ENCODE measurements at regions not wholly inside any gene's neighbourhood (a gene's known extent, or its start where the extent isn't known, plus 50 kb on each side); places are given as distances from the start of the nearest gene placed in this dataset.

DNA sequence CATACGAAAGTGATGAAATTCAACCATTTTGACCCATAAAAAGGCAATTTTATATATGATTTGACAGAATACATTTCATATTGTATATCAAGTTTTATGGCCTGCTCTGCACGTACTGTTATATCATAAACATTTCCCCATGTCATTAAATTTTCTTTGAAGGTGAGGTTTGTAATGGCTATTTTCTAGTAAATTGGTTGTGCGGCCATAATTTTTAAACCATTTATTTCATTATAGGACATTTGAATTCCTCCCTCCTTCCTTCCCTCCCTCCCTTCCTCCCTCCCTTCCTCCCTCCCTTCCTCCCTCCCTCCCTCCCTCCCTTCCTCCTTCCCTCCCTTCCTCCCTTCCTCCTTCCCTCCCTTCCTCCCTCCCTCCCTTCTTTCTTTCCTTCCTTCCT lies 87.4 kb upstream of the AGBL1 start:
- TF ChIP-seq GATA2 (IDR thresholded peaks at IDR 0.05; ENCODE audit: low read depth, low read length) (no peak), GATA3 (IDR thresholded peaks at IDR 0.05; ENCODE audit: low read depth, low read length) (no peak)

DNA sequence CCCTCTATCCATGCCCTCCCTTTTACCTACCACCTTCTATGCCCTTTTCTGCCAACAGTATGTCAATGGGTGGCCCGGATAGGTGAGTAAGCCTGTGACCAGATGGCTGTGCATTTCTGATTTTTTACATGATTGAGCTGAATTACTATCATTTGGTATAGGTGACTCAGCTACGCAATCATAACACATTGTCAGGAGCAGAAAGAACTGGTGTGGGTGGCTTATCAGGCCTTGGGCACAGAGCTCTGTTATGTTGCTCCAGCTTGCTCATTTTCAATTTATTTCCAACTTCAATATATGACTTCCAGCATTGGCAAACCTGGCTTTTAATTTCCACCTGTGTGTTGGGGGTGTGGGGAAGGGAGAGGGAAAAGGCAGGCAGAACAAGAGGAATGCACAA lies 86.6 kb upstream of the AGBL1 start:
- TF ChIP-seq GATA3 (IDR thresholded peaks at IDR 0.05; ENCODE audit: low read depth, low read length) (no peak), GATA2 (IDR thresholded peaks at IDR 0.05; ENCODE audit: low read depth, low read length) (no peak)

DNA sequence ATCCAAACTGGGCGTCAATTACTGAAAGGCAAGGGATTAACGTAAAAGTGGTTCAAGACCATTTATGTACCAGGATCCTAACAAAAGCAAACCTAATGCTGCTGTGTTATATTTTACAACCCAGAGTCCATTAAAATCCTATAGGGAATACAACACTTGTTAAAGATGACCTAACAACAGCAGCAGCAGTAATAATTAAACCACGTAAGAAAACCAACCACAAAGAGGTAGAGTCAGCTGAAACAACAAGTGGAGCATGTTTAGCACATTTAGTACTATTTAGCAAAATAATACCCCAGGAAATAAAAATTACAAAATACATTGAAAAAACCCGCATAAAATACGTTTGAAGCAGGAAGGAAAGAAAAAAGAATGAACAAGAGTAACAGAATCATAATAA lies 82.1 kb upstream of the AGBL1 start:
- TF ChIP-seq GATA3 (IDR thresholded peaks at IDR 0.05; ENCODE audit: low read depth, low read length) (no peak), GATA2 (IDR thresholded peaks at IDR 0.05; ENCODE audit: low read depth, low read length) (no peak)

DNA sequence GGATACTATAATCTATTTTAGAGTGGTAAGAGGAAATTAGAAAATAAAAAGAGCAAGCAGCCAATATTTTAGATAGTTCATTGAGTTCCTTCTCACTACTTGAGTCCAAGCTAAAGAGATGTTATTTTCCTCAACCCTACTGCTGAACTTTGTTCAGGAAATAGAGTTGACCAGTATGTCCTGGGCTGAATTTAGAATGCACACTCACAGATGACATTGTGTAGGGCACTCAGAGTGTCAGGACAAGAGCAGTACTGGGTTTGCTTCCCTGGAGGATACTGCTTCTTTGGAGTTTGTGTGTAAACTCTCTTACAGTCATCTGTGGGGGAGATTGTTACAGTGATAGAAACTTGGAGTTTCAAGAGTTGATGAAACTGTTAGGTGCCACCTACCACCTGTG lies 80.0 kb upstream of the AGBL1 start:
- no peak for TF ChIP-seq GATA3 (IDR thresholded peaks at IDR 0.05; ENCODE audit: low read depth, low read length)
- no peak for TF ChIP-seq GATA2 (IDR thresholded peaks at IDR 0.05; ENCODE audit: low read depth, low read length)

DNA sequence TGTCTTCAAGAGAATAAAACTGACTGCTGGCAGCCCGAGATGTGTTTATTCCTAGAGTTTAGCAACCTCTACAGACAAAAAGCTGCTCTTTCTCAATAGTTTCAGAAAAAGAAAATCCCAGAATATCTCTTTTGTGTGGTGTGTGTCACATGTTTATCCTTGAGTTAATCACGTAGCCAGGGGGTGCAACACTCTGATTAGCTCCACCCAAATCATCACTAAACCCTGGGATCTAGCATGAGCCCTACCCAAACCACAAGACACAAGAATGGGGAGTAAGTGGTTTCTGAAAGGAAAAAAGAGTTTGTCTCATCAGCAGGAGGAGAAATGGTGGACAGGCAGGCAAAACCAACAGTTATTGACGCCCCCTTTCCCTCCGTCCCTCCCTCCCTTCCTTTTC lies 78.5 kb upstream of the AGBL1 start:
- TF ChIP-seq GATA2 (IDR thresholded peaks at IDR 0.05; ENCODE audit: low read depth, low read length) (no peak), GATA3 (IDR thresholded peaks at IDR 0.05; ENCODE audit: low read depth, low read length) (no peak)

DNA sequence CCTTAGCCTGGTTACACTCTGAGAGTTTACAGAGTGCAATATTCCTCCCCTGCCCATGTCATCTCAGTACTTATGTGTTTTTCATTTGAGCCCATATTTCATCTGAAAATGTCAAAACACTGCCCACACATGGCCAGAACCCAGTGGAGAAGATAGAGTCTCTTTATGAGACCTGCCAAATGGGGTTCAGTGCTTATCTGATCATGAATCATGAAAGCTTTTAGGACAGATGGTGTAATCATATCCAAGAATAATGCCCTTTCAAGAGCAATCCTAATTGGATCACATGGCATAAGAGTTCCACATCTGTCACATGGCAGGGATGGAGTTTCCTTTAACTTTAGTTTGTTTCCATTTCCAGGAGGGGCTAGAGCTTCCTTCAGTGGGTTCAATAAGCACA lies 77.2 kb upstream of the AGBL1 start:
- TF ChIP-seq GATA2 (IDR thresholded peaks at IDR 0.05; ENCODE audit: low read depth, low read length) (peak; percentile 82), GATA3 (IDR thresholded peaks at IDR 0.05; ENCODE audit: low read depth, low read length) (peak; percentile 84)

DNA sequence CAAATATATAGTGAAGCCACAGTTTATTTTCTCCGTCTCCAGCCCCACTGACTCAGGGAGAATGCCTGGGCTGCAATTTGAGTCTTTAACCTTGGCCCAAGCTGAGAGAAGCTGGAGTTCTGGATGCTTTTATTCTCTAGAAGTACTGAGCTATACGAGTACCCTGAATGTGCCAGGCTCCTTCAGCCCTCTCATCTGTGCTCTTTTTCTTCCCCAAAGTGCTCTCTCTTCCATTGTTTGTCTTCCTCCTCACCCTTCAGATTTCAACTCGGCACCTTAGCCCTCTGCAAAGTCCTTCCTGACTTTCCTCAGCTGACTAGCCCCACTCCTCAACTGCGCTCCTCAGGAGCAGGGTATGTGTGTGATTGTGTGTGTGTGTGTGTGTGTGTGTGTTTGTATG lies 75.6 kb upstream of the AGBL1 start:
- TF ChIP-seq GATA2 (IDR thresholded peaks at IDR 0.05; ENCODE audit: low read depth, low read length) (no peak), GATA3 (IDR thresholded peaks at IDR 0.05; ENCODE audit: low read depth, low read length) (no peak)

DNA sequence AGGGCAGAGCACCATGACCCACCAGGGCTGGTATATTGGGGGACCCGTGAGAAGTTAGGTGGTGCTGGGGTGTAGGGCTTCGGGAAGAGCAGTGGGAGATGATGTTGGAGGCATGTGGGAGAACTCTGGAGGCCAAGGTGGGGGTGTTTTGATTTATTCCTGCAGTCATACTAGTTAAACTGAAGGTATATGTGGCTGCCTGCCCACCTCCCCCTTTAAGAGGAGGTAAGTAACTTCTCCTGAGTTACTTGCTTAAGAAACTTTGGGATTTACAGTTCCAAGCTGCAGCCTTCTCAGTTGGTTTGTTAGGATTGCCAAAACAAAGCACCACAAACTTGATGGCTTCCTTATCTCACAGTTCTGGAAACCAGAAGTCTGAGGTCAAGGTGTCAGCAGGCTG lies 73.1 kb upstream of the AGBL1 start:
- TF ChIP-seq GATA2 (IDR thresholded peaks at IDR 0.05; ENCODE audit: low read depth, low read length) = no peak
- TF ChIP-seq GATA3 (IDR thresholded peaks at IDR 0.05; ENCODE audit: low read depth, low read length) = no peak

DNA sequence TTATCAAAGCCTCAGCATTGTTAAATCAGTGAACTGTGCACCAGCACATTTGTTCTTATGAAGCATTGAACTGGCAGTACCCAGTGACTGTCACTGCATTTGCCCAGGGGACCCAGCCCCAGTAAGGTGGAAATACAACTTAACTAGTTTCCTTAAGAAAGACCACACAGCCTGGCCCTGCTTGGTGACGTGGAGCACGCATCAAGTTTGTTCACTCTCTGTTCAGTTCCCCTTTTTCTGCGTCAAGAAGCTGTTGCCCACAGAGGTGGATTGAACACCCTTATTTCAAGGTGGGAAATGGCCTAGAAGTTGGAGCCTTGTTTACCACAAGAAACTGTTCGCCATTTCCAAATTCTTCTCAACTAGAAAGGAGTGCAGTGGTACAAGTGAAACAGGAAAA lies 69.9 kb upstream of the AGBL1 start:
- no peak for TF ChIP-seq GATA2 (IDR thresholded peaks at IDR 0.05; ENCODE audit: low read depth, low read length)
- no peak for TF ChIP-seq GATA3 (IDR thresholded peaks at IDR 0.05; ENCODE audit: low read depth, low read length)

DNA sequence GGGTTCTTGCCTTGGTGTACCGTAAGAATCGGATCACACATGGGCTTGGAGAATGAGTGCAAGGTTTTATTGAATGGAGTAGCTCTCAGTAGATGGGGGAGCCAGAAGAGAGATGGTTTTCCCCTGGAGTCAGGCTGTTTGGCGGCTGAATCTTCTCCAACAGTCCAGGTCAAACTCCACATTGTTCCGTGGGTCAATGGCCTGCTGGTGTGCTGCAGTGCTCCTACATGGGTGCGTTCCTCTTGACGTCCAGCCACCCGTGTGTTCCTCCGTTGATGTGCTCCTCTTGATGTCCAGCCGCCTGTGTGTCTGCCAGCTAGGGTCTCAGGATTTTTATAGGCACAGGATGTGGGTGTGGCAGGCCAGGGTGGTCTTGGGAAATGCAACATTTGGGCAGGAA lies 69.3 kb upstream of the AGBL1 start:
- TF ChIP-seq GATA3 (IDR thresholded peaks at IDR 0.05; ENCODE audit: low read depth, low read length) (no peak), GATA2 (IDR thresholded peaks at IDR 0.05; ENCODE audit: low read depth, low read length) (no peak)

DNA sequence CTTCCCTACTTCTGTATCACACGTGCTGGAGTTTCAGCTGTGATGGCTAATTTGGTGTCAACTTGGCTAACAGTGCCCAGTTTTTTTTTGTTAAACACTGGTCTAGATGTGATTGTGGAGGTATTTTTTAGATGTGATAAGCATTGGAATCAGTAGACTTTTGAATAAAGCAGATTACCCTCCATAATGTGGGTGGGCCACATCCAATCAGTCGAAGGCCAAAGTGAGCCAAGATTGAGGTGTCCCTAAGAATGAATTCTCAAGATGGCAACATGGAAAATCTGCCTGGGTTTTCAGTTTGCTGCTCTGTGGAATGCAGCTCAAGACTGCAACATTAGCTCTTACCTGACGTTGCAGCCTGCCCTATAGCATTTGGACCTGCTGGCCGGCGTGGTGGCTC lies 68.8 kb upstream of the AGBL1 start:
- TF ChIP-seq GATA3 (IDR thresholded peaks at IDR 0.05; ENCODE audit: low read depth, low read length) (no peak), GATA2 (IDR thresholded peaks at IDR 0.05; ENCODE audit: low read depth, low read length) (no peak)

DNA sequence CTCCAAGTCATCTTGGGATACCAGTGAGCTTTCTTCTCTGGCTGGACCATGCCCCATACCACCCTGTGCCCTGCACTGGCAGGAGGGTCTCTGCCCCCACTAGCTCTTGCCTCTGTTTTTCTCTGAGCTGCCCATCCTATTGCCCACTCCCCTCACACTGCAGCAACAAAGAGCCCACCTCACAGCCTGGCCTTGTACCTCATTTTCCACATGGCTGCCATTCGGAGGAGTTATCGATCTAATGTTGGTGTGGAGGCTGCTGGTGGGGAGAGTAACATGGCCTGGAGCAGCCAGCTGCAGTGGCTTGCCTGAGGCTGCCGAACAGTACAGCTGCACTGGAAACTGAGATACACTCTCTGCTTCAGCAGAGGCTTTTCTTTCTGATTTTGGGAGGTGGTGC lies 65.7 kb upstream of the AGBL1 start:
- no peak for TF ChIP-seq GATA3 (IDR thresholded peaks at IDR 0.05; ENCODE audit: low read depth, low read length)
- TF ChIP-seq GATA2 (IDR thresholded peaks at IDR 0.05; ENCODE audit: low read depth, low read length) = no peak

DNA sequence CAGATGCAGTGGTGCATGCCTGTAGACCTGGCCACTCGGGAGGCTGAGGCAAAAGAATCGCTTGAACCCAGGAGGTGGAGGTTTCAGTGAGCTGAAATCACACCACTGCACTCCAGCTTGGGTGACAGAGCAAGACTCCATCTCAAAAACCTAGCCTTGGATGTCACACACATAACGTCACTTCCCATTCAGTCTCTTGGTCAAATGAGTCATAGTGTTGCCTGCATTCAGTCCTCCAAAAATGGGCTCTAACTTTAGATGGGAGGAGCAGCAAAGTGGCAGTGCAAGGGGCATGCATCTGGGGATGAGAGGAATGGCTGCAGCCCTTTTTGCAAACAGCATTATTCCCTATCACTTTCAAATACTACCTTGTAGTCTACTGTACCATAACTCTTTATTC lies 62.9 kb upstream of the AGBL1 start:
- TF ChIP-seq GATA2 (IDR thresholded peaks at IDR 0.05; ENCODE audit: low read depth, low read length) = no peak
- no peak for TF ChIP-seq GATA3 (IDR thresholded peaks at IDR 0.05; ENCODE audit: low read depth, low read length)

DNA sequence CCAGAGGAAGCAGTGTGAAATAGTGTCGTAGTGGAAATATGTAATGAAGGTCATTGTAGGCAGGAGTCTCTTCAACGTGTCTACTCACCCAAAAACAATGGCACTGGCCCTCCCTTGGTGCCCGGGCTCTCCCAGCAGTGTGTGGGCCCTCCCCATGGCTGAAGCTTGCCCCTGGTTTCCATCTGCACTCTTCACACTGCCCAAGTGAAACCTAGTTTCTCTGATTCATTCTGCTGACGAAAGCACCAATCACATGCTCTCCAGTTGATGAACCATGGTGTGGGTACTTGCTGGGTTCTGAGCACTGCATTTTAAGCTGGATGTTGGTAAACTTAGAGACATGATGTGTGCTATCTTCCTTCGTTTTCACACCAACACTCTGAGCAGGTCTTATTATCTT lies 61.0 kb upstream of the AGBL1 start:
- TF ChIP-seq GATA3 (IDR thresholded peaks at IDR 0.05; ENCODE audit: low read depth, low read length) (no peak), GATA2 (IDR thresholded peaks at IDR 0.05; ENCODE audit: low read depth, low read length) (no peak)

DNA sequence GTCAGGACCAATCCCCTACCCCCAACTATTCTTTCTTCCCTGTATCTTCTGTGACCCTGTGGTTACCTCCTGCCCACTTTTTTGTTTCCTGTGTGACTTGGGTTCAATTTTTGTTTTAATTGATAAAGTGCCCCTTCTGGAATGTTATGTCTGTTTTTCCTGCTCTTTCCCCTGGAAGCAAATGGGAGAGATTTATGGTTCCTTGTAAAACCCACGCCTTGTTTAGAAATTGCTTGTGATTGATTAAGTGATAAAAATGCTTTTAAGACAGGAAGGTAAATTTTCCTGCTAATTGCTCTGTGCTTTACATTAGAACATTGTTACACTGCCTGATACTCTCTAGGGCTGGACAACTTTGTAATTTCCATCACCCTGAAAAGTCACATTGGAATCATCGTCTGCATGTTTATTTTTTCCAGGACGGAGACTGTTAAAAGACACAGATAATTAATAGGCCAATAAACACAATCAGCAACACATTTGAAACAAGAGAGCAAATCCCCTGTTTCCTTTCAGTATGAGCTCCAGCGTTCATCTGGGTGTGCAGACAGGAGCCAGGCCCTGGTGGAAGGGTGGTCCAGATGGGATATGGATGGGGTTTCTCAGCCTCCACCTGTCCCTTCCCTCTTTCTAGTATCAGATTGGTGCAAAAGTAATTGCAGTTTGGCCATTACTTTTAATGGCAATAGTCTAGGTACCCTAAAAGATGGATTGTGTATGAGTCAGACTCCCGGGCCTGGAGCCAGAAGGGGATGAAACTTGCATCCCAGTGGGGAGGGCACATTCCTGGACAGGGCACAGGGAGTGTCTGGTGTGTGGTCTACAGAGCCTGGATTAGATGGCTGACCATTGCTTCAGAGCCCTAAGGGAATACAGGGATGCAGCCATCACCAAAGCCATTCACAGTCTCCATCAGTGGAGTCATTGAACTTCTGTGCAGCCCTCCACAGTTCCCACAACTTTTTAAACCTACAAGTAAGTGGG lies 58.1 kb upstream of the AGBL1 start:
- no peak; the same call in 1 of the 2 replicates for TF ChIP-seq GATA2 (IDR thresholded peaks at IDR 0.05; ENCODE audit: low read depth, low read length)
- TF ChIP-seq GATA3 (IDR thresholded peaks at IDR 0.05; ENCODE audit: low read depth, low read length) = no peak

All from SH-SY5Y (cell line).